Skeletal muscle satellite cell (primary cell): ENCODE measurements at regions not wholly inside any gene's neighbourhood (a gene's known extent, or its start where the extent isn't known, plus 50 kb on each side); places are given as distances from the start of the nearest gene placed in this dataset.

Source experiments
- H3K27me3 ChIP-seq: 2 replicates; pipeline ENCODE4 v1.7.0; 2013; ENCODE audit warnings: low read length; ENCODE audit not compliant: control insufficient read depth, insufficient read depth
- H3K36me3 ChIP-seq: 2 replicates; pipeline ENCODE4 v1.7.0; 2013; ENCODE audit warnings: mild to moderate bottlenecking, control low read depth, low read length; ENCODE audit not compliant: insufficient read depth
- H3K4me1 ChIP-seq: 2 replicates; pipeline ENCODE4 v1.7.0; 2013; ENCODE audit warnings: low read length; ENCODE audit not compliant: control insufficient read depth, insufficient read depth
- H3K4me2 ChIP-seq: 2 replicates; pipeline ENCODE4 v1.7.0; 2013; ENCODE audit warnings: mild to moderate bottlenecking, low read length
- H3K4me3 ChIP-seq: 2 replicates; pipeline ENCODE4 v1.7.0; 2013; ENCODE audit warnings: low read length
- H3K9ac ChIP-seq: 2 replicates; pipeline ENCODE4 v1.7.0; 2013; ENCODE audit warnings: mild to moderate bottlenecking, low read depth, low read length, moderate library complexity
- H3K9me3 ChIP-seq: replicated peaks from 2 replicates; pipeline ENCODE4 v1.7.0; 2013; ENCODE audit warnings: mild to moderate bottlenecking, control low read depth, low read length

DNA sequence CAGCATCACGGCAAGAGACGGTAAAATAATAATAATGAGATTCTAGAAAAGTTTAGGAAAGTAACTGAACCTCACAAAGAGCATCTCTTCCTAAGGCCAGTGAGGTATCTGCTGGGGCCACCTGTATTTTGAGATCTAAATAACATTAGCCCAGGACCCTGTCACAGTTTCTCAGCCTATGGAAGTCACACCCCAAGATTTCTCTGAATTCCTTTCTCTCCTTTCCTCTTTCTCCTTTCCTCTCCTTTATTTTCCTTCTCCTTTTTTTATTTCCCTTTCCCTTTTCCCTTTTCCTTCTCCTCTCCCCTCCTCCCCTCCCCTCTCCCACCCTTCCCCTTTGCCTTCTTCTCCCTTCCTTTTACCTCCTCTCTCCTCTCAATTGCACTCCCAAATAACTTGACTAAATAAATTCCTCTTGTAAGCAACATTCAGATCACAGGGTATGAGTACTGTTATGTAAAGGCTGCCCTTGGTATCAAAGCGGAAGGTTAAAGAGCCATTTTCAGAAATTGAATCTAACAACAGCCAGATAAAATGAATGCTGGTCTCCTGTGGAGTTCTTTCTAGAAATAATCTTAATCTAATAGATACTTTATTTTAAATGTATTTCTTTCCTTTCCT, 506.2 kb downstream of the EPM2A start:
- H3K9me3 ChIP-seq = no peaks in the 10 kb centered on the region
- no peaks in the 10 kb centered on the region for H3K36me3 ChIP-seq
- no peaks in the 10 kb centered on the region for H3K4me1 ChIP-seq
- H3K4me2 ChIP-seq = no peak overlapping the region
- H3K27me3 ChIP-seq = no peaks in the 10 kb centered on the region
- no peak overlapping the region for H3K9ac ChIP-seq
- no peak overlapping the region for H3K4me3 ChIP-seq

DNA sequence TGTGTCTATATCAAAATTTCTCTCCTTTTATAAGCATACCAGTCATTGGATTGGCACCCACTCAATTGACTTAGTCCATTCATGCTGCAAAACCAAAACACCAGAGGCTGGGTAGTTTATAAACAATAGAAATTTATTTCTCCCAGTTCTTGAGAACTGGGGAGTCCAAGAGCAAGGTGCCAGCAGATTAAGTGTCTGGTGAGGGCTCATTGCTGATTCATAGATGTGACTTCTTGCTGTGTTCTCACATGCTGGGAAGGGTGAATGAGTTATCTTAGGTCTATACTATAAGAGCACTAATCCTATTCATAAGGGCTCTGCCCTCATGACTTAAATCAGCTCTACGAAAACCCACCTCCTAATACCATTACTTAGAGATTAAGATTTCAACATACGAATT, 501.4 kb downstream of the EPM2A start:
- H3K36me3 ChIP-seq = no peaks in the 10 kb centered on the region
- no peaks in the 10 kb centered on the region for H3K27me3 ChIP-seq
- H3K4me1 ChIP-seq = no peaks in the 10 kb centered on the region
- no peaks in the 10 kb centered on the region for H3K9me3 ChIP-seq
- no peak overlapping the region for H3K9ac ChIP-seq
- no peak overlapping the region for H3K4me2 ChIP-seq
- H3K4me3 ChIP-seq = no peak overlapping the region

DNA sequence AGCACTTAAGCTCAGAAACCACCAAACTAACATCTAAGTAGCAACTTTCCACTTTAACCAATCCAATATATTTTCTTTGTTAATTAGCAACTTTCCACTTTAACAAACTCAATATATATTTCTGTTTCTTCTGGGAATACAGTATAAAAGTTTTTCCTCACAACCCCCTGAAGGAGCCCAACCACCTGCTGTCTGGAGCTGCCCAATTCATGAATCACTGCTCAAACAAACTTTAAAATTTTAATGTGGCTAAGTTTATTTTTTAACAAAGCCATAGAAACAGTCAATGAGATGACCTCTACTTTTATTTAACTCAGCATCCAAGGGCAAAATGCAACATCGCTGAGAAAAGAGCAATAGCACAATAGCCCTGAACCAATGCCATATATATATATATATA, 500.1 kb downstream of the EPM2A start:
- Histone ChIP-seq H3K9ac (no peak overlapping the region), H3K4me3 (no peak overlapping the region), H3K4me2 (no peak overlapping the region), H3K4me1 (no peaks in the 10 kb centered on the region), H3K9me3 (no peaks in the 10 kb centered on the region), H3K36me3 (no peaks in the 10 kb centered on the region), H3K27me3 (no peaks in the 10 kb centered on the region)

DNA sequence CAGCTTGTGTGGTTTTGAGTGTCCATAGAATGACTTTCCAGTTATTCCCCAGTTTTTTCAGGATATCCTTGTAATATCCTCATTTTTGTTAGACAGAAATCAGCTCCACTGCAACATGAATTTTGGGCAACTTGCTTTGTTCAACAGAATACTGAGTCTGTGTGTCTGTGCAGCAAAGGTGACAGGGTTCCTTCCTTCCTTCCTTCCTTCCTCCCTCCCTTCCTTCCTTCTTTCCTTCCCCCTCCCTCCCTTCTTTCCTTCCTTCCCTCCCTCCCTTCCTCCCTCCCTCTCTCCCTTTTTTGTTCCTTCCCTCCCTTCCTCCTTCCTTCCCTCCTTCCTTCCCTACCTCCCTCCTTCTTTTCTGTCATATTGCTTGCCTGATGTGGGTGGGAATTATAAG, 496.5 kb downstream of the EPM2A start:
- Histone ChIP-seq H3K4me3 (no peak overlapping the region), H3K4me2 (no peak overlapping the region), H3K9me3 (no peaks in the 10 kb centered on the region), H3K4me1 (peaks cover 13% of the 10 kb centered on the region), H3K9ac (no peak overlapping the region), H3K36me3 (no peaks in the 10 kb centered on the region), H3K27me3 (no peaks in the 10 kb centered on the region)

DNA sequence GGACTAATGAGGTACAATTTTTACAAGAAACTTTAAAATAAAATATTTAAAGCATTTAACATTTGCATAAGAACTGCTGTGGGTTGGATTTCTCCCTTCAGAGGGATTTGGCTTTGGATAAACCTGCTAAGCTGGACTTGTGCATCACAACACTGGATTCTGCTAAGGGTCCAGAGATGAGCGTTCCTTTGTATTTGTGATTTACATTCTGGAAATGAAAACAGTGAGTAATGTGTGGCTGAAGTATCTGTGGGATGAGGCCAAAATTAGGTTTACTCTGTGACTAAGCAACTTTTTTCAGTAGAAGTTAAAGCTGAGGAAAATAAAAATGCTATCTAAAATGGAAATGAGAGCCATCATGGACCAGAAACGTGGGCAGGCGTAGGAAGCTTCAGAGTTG, 494.3 kb downstream of the EPM2A start:
- Histone ChIP-seq H3K9ac (no peak overlapping the region), H3K4me1 (peaks cover 13% of the 10 kb centered on the region), H3K36me3 (no peaks in the 10 kb centered on the region), H3K4me3 (no peak overlapping the region), H3K27me3 (no peaks in the 10 kb centered on the region), H3K9me3 (no peaks in the 10 kb centered on the region), H3K4me2 (peak overlapping the region; percentile 25)

DNA sequence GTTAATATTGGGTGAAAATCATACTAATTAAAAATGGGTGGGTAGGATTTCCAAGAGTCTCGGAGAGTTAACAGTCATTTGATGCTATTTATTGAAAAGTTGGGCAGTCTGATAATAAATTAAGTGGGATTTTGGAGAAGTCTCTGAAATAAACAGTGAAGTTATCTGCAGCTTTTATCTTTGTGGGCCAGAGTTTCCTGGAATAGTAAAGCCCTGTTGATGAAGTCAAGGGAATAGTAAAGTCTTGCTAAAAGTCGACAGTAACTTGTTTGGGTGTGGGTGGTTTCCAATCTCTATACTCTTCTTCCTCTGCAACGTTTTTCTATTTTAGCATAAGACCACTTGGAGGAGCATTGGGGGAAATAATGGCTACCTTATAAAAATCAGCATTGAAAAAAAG, 493.6 kb downstream of the EPM2A start:
- Histone ChIP-seq H3K4me2 (no peak overlapping the region), H3K4me1 (peaks cover 13% of the 10 kb centered on the region), H3K27me3 (no peaks in the 10 kb centered on the region), H3K9me3 (no peaks in the 10 kb centered on the region), H3K4me3 (no peak overlapping the region), H3K9ac (no peak overlapping the region), H3K36me3 (no peaks in the 10 kb centered on the region)

DNA sequence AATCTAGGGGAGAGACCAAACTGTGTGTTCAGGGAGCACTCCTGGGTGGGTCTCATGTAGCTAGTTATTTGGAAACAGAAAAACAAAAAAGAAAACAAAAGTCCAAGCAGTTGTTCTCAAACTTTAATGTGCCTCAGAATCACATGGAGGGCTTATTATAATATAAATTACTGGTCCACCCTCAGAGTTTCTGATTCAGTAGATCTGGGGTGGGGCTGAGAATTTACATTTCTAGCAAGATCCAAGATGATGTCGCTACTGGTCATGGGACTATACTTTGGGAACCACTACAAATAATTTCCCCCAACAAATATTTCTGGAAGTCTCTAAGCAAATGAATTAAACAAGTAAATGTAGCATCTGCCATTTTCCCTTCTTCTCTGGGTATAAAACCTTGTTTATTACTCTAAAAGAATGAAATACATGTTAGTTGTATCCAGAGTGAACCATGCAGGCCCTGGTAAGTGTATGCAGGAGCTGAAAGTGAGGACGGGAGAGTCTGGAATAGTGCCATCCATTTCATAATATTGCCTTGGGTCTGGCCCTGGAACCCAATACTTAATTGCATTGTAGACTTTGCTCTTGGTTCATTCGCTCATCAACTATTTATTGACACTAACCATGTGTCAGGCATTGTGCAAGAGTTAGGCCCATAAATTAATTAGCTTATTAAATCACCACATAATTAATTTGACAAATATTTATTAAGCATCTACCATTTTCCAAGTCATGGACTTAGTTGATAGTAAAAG, 490.8 kb downstream of the EPM2A start:
- Histone ChIP-seq H3K27me3 (no peaks in the 10 kb centered on the region), H3K4me3 (no peak overlapping the region), H3K9me3 (no peaks in the 10 kb centered on the region), H3K4me1 (peaks cover 20% of the 10 kb centered on the region), H3K36me3 (no peaks in the 10 kb centered on the region), H3K4me2 (no peak overlapping the region), H3K9ac (no peak overlapping the region)

DNA sequence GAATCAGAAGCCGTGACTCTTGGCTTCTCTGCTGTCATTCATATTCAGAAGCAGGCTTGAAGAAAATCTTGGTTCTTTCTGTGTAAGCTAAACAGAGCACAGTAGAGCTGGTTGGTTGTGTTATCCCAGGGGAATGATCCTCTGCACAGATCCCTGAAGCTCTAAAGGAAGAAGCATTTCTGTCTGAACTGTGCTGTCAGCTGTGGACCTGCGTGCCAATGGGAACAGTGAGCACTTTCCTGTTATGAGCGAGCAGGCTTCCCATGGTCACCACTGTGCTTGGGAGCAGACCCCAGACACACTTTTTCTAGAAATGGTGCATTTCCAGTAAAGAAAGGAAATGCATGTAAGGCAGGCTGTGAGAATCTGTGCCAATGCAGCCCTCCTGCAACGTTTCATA, 490.2 kb downstream of the EPM2A start:
- Histone ChIP-seq H3K36me3 (no peaks in the 10 kb centered on the region), H3K4me2 (no peak overlapping the region), H3K27me3 (no peaks in the 10 kb centered on the region), H3K9me3 (no peaks in the 10 kb centered on the region), H3K4me3 (no peak overlapping the region), H3K9ac (no peak overlapping the region), H3K4me1 (peaks cover 20% of the 10 kb centered on the region)

DNA sequence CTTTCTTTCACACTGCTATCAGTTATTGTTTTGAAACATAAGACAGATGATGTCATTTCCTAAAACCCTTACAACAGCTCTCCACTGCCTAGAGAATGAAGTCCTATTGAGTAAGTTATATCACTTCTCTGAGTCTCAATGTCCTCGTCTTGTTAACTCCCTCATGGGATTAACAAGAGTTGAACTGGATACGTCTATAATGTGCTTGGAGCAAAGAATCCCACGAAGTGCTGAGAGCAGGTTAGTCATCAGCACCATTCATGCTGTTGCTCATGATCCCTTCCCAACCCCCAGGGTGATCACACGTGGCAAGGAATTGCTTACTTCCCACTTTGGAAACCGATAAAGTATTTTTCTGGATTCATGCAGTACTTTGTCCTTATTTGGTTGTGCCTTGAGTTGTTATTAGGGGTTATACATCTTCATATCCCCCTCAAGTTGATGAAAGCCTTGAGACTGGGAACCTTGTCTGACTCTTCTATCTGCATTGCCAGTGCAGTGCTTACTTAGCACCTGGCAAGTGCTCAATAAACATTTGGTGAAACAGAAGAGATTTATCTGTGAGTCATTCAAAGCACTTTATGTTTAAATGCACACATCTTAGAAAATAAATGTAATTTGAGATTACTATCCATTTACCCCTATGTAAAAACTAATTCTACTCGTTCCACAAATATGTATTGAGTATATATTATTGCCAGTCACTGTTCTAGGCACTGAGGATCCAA, 487.5 kb downstream of the EPM2A start:
- no peaks in the 10 kb centered on the region for H3K27me3 ChIP-seq
- H3K36me3 ChIP-seq = no peaks in the 10 kb centered on the region
- peaks cover 7% of the 10 kb centered on the region for H3K4me1 ChIP-seq
- H3K9ac ChIP-seq = no peak overlapping the region
- no peaks in the 10 kb centered on the region for H3K9me3 ChIP-seq
- peak overlapping the region; percentile 1 for H3K4me2 ChIP-seq
- no peak overlapping the region for H3K4me3 ChIP-seq

DNA sequence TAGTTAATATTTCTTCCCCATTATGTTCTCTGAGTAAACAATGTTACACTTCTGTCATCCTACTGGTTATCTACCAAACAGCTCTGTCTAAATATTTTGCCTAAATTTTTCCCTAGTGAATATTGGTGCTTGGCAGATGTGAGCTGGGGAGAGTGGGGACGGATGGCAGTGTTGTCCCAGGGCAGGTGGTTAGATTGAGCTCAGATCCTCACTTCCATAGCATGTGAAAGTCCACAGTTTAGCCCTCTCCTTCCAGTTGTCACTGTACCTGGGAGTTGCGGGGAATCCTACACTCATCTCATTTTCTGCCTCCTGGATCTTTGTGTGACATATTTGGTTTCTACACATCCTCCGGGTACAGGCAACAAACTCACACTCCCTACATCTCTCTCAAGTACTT, 484.9 kb downstream of the EPM2A start:
- Histone ChIP-seq H3K4me2 (no peak overlapping the region), H3K4me3 (no peak overlapping the region), H3K36me3 (no peaks in the 10 kb centered on the region), H3K27me3 (no peaks in the 10 kb centered on the region), H3K9ac (no peak overlapping the region), H3K4me1 (peaks cover 7% of the 10 kb centered on the region), H3K9me3 (no peaks in the 10 kb centered on the region)

DNA sequence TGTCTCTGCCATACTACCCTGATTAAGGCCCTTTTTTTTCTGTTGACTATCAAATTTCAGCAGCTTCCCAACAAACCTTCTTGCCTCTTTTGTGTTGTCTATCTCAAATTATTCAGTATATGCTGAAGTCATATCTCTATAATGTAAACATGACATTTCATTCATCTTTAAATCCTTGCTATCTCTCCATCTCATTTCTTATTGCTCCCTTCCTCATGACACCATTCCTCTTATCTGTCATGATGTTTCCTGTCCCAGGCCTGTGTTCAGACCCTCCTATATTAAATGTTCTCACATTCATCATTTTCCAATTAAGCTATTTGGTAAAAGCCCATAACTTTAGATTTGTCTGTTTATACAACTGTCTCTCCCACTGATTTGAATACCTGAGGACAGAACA, 482.6 kb downstream of the EPM2A start:
- no peak overlapping the region for H3K4me2 ChIP-seq
- peaks cover 3% of the 10 kb centered on the region for H3K4me1 ChIP-seq
- no peak overlapping the region for H3K9ac ChIP-seq
- no peaks in the 10 kb centered on the region for H3K27me3 ChIP-seq
- no peaks in the 10 kb centered on the region for H3K36me3 ChIP-seq
- H3K4me3 ChIP-seq = no peak overlapping the region
- H3K9me3 ChIP-seq = no peaks in the 10 kb centered on the region
